Activated T-helper 1 cell treated with Interleukin-2 at 50 U/mL for 16 hours (primary cell): ENCODE measurements at regions not wholly inside any gene's neighbourhood (a gene's known extent, or its start where the extent isn't known, plus 50 kb on each side); places are given as distances from the start of the nearest gene placed in this dataset.
"Not testable (repeated sequence)": the region's sequence is repeated elsewhere in the genome, so short reads cannot be mapped to it uniquely, and the experiment has no call there.

Experiments used
- DNase-seq: peaks from one replicate; pipeline ENCODE4 v3.0.0-alpha.2; 2020; ENCODE audit warnings: low read depth

- no peak for DNase-seq
These were observed 261.1 kb upstream of the TRIB2 start for GRCh38 chr2:12455661-12456060.

- DNase-seq: peak; percentile 42
These were observed 260.2 kb upstream of the TRIB2 start for GRCh38 chr2:12456293-12457106.

GRCh38 chr2:12457831-12458230, 258.9 kb upstream of the TRIB2 start:
- DNase-seq: no peak

- no peak for DNase-seq
These were observed 253.5 kb upstream of the TRIB2 start for GRCh38 chr2:12463189-12463588.

- no peak for DNase-seq
These were observed 251.1 kb upstream of the TRIB2 start for GRCh38 chr2:12465631-12466135.

GRCh38 chr2:12467303-12467702, 249.4 kb upstream of the TRIB2 start:
- DNase-seq: no peak

DNA sequence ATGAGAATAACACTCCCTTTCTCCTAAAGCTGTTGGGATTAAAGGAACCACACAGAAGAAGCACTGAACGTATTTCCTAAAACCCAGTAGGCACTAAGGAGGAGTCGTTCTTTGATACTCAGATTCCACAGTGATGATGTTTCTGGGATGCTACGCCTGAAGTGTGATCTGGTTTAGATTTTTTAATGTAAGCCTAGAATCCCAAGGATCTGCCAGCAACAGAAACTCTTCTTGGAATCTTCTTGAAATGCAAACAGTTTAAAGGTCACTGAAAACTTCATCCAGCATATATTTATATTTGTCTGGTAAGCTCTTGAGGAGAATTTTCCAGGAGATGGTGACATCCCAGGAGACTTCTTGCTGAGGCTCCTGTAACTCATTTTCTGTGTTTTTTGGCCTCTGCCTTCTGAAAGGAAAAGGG, 247.6 kb upstream of the TRIB2 start:
- DNase-seq: no peak

DNA sequence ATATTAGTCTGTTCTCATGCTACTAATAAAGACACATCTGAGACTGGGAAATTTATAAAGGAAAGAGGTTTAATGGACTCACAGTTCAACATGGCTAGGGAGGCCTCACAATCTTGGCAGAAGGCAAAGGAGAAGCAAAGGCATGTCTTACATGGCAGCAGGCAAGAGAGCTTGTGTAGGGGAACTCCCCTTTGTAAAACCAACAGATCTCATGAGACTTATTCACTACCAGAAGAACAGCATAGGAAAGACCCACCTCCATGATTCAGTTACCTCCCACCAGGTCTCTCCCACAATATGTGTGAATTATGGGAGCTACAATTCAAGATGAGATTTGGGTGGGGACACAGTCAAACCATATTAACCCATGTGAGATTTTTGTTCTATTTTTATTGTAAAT, 244.5 kb upstream of the TRIB2 start:
- DNase-seq: not testable (repeated sequence)

DNA sequence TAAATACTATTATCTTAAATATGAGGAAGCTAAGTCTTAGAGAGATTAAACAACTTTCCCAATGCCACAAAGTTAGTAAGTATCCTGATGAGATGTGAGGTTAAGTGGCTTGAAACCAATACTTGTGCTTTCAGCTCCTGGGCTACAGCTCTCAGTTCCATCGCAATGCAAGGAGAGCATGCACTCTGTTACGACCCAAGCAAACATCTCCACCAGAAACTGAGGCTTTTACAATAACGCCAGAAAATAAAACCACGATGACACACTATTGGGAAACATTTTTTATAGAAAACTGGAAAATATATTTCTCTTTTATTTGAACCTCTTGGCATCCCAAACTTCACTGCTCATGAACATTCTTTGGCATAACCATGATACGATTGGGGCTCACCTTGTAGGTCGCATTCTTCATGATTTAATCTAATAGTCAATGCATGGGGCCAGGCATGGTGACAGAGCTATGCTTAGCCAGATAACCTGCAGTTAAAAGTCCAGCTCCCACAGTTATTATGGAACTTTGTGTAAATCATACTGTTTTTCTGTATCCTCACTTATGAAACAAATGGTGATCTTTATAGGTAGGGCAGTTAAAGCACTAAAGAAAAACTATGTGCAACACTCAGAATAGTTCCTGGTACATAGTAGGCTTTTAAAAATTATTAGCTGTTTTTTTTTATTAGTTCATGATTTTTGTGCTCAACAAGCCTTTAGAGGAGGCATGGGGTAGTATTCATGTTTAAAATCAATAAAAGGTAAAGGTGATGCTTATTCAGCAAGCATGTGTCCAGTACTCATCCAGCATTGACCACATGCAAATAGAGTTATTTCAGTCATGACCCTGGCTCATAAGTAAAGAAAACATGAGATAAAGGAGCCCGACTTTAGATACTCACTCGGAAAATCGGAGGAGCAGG, 238.3 kb upstream of the TRIB2 start:
- no peak for DNase-seq

- DNase-seq: no peak
These were observed 237.6 kb upstream of the TRIB2 start for GRCh38 chr2:12479065-12479601.

DNA sequence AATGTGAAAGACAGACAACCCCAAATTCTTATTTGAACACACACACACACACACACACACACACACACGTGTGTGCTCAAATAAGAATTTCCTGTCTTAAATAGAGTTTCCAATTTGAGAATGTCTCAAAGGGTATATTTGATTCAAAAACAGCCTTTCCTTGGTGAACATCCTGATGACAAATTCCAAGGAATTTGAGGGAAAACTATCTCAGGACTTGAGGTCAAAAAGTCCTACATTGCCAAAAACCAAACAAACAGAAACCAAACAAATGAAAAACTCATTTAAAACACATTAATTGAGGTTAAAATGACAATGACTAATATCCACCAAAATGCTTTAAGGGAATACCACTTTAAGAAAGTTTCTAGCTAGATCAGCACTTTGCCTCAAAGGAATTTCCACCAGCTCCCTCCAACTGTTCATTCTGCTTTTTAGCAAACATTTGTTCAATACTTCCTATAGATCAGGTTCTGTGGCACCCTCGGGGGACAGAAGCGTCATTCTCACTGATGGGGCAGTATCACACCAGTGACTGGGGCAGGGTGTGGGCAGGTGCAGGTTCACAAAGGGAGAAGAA, 232.1 kb upstream of the TRIB2 start:
- no peak for DNase-seq

- DNase-seq: no peak
These were observed 230.3 kb upstream of the TRIB2 start for GRCh38 chr2:12486205-12487118.

DNA sequence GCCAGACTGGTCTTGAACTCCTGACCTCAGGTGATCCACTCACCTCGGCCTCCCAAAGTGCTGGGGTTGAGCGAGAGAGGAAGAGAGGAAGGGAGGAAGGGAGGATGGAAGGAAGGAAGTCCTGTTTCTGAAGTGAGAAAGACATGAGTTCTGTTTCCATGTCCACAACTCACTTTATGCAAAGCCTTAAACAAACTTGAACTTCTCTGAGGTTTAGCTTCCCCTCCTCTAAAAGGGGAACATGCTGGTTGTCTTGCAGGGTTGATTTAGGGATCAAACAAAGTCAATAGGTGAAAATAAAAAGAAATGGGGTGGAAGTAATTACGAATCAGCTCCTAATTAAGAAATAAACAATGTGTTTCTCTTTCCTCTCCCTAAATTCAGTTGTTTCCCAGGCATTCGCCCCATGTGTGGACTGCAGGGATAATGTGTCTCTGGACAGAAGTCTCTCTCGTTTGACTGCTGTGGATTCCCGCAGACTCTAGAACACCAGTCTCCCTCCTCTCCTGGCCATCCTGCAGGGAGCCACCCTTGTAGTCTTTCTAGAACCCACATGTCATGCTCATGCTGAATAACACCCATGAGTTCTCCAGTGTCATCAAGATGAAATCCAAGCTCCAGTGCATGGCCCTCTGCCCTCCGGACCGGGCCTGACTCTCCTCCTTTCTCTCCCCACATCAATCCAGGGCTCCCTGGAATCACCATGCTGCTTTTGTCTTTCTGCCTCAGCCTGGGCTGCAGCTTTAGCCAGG, 229.3 kb upstream of the TRIB2 start:
- DNase-seq: no peak

DNA sequence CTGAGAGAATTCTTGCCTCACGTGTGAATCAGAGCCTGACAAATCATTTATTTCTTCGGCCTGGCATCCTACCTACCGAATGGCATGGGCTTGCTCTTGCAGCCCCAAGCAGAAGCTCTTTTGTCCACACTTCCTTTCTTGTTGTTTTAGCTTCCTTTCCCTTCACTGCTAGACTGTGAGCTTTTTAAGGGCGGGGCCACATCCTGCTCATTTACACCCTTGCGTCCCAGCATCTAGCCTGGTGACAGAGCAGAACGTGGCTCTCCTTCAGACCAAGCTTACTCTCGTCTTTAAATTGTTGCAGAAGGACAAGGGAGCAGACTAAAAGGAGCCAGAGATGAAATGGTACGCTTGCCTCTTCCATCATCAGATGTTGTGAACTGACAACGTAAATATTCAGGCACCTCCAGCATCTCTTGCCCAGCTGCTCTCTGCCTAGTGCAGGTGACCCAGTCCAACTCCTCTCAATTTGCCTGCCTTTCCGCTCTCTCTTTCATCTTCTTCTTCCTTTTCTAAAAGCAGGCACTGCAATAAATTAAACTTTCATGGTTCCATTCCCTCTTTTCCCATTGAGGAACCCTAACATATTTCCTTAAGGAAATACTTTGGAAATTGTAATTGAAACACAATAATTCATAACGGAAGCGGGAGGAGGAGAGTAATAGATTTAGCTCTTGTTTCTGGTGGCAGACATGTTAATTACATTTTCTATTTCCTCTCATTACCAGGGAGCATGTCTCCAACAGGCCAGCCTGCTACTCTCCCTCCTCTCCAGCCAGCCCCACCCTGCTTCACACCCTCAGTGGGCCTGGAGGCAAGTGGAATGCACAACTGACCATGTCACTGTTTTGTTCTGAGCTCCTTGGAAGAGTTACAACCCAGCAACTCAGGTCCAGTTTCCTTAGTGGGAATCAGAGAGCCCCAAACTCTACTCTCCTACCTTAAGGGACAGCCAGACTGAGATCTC, 228.1 kb upstream of the TRIB2 start:
- peak; percentile 43 for DNase-seq

DNA sequence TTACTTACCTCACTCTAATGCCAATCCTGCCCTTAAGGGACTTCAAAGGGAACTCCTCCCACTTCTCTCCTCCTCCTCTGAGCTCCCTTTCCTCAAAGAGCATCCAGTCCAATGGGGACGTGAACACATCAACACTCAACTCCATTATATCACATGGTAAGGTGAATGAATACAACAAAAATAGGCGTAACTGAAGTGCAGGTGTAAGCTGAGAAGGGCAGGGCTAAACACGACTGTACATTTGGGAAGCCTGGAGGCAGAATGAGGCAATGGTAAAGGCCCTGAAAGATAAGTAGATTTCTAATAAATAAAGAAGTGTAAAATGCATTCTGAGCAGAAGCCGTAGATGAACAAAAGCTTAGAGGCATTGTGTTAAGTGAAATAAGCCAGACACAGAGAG, 226.1 kb upstream of the TRIB2 start:
- DNase-seq: no peak

DNA sequence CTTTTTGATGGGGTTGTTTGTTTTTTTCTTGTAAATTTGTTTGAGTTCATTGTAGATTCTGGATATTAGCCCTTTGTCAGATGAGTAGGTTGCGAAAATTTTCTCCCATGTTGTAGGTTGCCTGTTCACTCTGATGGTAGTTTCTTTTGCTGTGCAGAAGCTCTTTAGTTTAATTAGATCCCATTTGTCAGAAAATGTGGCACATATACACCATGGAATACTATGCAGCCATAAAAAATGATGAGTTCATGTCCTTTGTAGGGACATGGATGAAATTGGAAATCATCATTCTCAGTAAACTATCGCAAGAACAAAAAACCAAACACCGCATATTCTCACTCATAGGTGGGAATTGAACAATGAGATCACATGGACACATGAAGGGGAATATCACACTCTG, 224.4 kb upstream of the TRIB2 start:
- not testable (repeated sequence) for DNase-seq

- DNase-seq: peak; percentile 9
These were observed 223.7 kb upstream of the TRIB2 start for GRCh38 chr2:12493031-12493513.

- DNase-seq: no peak
These were observed 221.4 kb upstream of the TRIB2 start for GRCh38 chr2:12495247-12495868.

DNA sequence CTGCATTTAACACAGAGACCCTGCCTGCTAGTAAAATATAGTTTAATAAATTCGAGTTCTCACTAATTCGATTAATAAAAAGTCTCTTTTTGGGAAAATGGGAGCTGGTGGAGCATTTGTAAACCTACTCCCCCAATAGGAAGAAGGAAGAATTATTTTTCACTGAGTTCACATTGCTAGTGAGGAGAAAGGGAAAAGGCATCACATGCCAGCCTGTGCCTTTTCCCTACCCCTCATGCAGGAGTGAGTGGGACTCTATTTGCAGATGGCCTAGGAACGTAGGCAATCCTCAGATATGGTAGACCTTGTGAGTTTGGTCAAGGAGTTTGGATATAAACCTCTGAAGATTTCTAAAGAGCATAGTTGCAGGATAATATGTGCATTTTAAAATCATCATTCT, 218.4 kb upstream of the TRIB2 start:
- DNase-seq: no peak
